COLO668 (cell line): ENCODE measurements at regions not wholly inside any gene's neighbourhood (a gene's known extent, or its start where the extent isn't known, plus 50 kb on each side); places are given as distances from the start of the nearest gene placed in this dataset.

Source experiments
- DNase-seq: peaks from one replicate; lab custom pipeline; 2025; ENCODE audit not compliant: unreplicated experiment; lab: John Stamatoyannopoulos, UW

- no peak for DNase-seq
Measured at GRCh38 chr6:74782346-74782745, 423.5 kb downstream of the COL12A1 start.

DNA sequence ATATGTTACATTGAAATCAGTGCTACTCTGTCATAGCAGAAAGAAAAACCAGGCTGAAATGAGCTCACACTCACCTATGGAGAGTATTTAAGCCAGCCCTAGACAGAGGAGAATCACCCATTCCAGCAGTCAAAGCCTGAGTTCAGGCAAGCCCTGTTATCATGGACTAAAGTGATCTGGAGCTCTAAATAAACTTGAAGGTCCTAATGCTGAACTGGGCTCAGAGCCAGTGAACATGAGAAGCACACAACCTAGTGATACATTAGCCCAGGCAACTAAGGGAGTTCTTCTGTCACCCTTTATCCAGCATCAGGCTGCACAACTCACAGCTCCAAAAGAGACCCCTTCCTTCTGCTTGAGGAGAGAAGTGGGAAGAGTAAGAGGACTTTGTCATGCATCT, 425.0 kb downstream of the COL12A1 start:
- no peak for DNase-seq

GRCh38 chr6:74768738-74769137, 437.1 kb downstream of the COL12A1 start:
- no peak for DNase-seq

DNA sequence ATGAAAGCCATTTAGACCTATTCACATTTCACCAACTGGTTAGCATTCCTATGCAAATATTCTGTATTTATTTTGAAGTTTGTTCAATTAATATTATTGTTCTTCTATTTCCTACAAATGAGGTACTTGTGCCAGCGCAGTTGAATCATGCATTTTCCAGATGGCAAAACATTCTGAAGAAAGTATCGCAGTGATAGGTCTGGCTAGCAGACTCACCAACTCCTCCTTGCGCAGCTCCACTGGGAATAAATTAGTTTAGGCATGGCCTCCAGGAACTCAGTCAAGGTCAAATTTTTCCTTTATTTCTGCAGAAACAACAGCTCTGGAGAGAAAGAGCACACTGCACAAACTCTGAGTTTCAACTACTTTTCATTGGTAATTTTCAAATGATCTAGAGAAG, 437.7 kb downstream of the COL12A1 start:
- no peak for DNase-seq

- DNase-seq = no peak
Measured at GRCh38 chr6:74765486-74765885, 440.4 kb downstream of the COL12A1 start.

DNA sequence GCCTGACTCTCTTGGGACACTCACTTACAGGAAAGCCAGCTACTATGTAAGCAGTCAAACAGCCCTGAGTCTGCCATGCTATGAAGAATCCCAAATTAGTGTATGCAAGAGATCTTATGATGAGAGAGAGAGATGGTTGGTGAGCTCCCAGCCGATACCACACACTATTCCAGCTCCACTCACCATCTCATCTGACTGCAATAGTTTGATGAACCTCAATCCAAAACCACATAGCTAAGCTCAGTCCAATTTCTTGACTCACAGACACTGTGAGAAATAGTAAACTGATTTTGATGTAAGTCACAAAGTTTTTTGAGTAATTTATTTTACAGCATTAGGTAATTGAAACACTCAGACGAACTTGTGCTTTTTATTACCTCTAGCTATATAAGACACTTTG, 441.4 kb downstream of the COL12A1 start:
- no peak for DNase-seq

DNA sequence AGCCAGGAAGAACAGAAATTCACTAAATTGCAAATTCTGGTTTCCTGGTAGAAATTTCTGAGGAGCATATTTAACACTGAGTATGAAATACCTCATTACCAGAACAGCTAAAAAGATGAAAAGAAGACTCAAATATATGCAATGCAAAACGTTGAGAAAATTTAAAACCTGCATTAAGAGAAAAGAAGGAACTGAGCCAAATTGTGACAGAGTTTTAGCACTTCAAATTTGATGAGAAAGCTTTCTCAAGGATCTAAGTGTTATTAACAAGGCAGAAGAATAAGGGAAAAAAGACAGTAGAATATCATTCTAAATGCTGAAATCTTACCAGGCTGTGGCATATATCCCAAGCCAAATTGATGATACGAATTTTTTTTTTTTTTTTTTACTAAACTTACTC, 443.0 kb downstream of the COL12A1 start:
- no peak for DNase-seq

- no peak for DNase-seq
Measured at GRCh38 chr6:74757813-74758212, 448.0 kb downstream of the COL12A1 start.

GRCh38 chr6:74756923-74757322, 448.9 kb downstream of the COL12A1 start:
- no peak for DNase-seq

GRCh38 chr6:74755778-74756177, 450.1 kb downstream of the COL12A1 start:
- DNase-seq = no peak

DNA sequence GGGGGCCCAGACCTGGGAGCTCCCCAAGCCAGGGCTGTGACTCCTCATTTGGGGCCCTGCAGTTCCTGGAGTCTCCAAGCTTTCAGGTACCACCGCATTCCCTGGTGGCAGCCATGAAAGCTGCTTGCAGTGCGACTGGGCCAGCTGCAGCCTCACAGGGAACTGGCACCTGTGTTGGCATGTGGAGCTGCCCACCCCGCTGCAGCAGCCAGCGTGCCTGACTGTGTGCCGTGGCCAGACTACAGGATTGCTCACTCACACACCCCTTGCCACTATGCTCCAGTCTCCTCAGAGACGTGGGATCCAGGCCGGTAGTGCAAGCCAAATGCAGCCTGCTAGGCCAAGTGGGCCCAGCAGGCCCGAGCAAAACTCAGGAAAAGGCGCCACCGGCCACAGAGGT, 450.7 kb downstream of the COL12A1 start:
- no peak for DNase-seq

GRCh38 chr6:74753883-74754600, 451.8 kb downstream of the COL12A1 start:
- no peak for DNase-seq

DNA sequence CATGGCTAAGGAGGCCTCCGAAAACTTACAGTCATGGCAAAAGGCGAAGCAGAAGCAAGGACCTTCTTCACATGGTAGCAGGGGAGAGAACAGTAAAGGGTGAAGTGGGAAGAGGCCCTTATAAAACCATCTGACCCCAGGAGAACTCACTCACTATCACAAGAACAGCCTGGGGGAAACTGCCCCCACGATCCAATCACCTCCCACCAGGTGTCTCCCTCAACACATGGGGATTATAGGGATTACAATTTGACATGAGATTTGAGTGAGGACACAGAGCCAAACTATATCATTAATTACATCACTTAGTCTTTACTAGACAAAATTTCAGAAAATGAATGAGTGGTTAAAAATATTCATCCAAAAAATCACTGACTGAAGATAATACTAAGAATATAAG, 453.6 kb downstream of the COL12A1 start:
- no peak for DNase-seq

GRCh38 chr6:74750826-74751225, 455.0 kb downstream of the COL12A1 start:
- no peak for DNase-seq

- no peak for DNase-seq
Measured at GRCh38 chr6:74749211-74750147, 456.4 kb downstream of the COL12A1 start.

GRCh38 chr6:74745670-74746069, 460.2 kb downstream of the COL12A1 start:
- no peak for DNase-seq

DNA sequence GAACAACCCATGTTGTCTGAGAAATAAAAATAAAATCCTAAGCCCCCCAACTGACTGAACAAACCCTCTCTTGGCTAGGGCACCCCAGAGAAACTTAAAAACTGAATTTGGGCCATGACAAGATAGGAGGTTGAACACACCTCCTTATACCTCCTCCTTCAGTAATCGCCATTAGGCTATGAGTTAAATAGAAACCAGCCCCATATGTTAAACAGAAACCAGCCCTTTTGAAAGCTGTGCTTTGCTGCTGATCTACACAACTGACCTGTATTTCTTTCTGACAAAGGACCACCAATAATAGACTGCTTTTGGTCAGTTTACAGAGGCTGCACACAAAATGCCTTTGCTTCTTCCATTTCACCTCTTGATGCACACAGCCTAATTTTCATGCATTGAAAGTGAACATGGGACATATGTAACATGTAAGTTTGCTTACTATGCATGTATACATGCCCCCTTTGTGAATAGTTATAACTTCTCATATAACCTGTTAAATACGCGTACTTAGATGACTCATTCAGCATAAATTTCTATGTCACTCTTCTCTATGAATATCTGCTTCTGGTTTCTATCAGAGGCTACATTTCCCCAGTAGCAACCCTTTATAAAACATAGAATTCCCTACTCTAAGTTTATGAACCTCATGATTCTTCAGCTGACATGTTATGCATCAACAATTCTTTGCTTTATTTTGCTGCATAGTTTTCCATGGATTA, 462.9 kb downstream of the COL12A1 start:
- DNase-seq = no peak

DNA sequence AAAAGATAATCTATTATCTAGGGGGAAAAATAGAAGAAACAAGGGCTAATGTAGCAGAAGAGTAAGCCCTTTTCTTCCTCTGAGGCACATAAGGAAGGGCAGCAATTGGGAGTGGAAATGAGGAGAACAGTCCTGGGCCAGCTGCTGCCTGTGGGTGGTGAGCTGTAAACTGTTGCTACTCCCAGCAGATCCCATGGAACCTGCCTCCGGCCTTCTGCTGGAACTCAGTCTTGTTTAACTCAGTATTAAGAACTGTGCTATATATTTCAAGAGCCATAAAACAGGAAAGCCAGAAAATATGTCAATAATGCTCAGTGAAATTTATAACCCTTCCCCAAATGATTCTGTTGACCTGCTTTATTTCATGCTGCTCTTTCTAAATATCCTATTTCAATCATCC, 464.2 kb downstream of the COL12A1 start:
- DNase-seq = no peak

- no peak for DNase-seq
Measured at GRCh38 chr6:74735304-74735703, 470.5 kb downstream of the COL12A1 start.

DNA sequence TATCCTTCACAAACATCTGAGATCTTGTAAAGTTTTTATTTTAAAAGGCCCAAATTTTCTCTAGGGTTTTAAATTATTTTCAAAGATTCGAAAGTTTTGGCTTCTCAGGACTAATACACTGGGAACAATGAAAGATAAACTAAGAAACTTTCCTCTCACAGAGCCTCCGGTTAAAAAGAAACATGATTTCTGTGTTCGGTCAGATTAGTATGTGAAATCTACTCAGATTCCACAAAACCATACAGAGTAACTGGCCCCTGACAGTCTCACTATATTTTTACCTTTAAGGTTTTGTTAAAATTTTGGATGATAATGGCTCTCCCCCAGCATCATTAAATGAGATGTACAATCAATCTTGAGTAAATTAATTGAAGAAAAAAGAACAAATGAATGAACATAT, 471.0 kb downstream of the COL12A1 start:
- DNase-seq = no peak

- no peak for DNase-seq
Measured at GRCh38 chr6:74733830-74734620, 471.8 kb downstream of the COL12A1 start.
